NCI-H2227 treated with DMSO at 0.1 percent for 48 hours (cell line): ENCODE measurements at regions not wholly inside any gene's neighbourhood (a gene's known extent, or its start where the extent isn't known, plus 50 kb on each side); places are given as distances from the start of the nearest gene placed in this dataset.
"Not testable (repeated sequence)": the region's sequence is repeated elsewhere in the genome, so short reads cannot be mapped to it uniquely, and the experiment has no call there.

Experiments
- DNase-seq: peaks from one replicate; lab custom pipeline; 2025; lab: John Stamatoyannopoulos, UW

- no peak for DNase-seq
Observed at GRCh38 chr3:102909904-102910303, 475.1 kb downstream of the ZPLD1 start.

- DNase-seq = no peak
Observed at GRCh38 chr3:102916532-102916931, 481.7 kb downstream of the ZPLD1 start.

GRCh38 chr3:102926618-102927017 is 491.8 kb downstream of the ZPLD1 start:
- DNase-seq = no peak

- DNase-seq = no peak
Observed at GRCh38 chr3:102933377-102933776, 498.6 kb downstream of the ZPLD1 start.

GRCh38 chr3:102936511-102937045 is 501.8 kb downstream of the ZPLD1 start:
- DNase-seq = no peak

- no peak for DNase-seq
Observed at GRCh38 chr3:102941786-102942185, 507.0 kb downstream of the ZPLD1 start.

- DNase-seq = not testable (repeated sequence)
Observed at GRCh38 chr3:102946445-102946844, 511.6 kb downstream of the ZPLD1 start.

- no peak for DNase-seq
Observed at GRCh38 chr3:102972350-102972749, 537.5 kb downstream of the ZPLD1 start.

- DNase-seq = no peak
Observed at GRCh38 chr3:102974333-102974732, 539.5 kb downstream of the ZPLD1 start.

- DNase-seq = no peak
Observed at GRCh38 chr3:102979191-102979590, 544.4 kb downstream of the ZPLD1 start.

GRCh38 chr3:102979682-102980354 is 545.0 kb downstream of the ZPLD1 start:
- no peak for DNase-seq

- no peak for DNase-seq
Observed at GRCh38 chr3:102980355-102980696, 545.5 kb downstream of the ZPLD1 start.

GRCh38 chr3:103002425-103003176 is 567.8 kb downstream of the ZPLD1 start:
- no peak for DNase-seq

- no peak for DNase-seq
Observed at GRCh38 chr3:103006526-103007183, 571.8 kb downstream of the ZPLD1 start.

- no peak for DNase-seq
Observed at GRCh38 chr3:103009609-103010008, 574.8 kb downstream of the ZPLD1 start.

GRCh38 chr3:103025880-103026279 is 591.1 kb downstream of the ZPLD1 start:
- no peak for DNase-seq

- DNase-seq = no peak
Observed at GRCh38 chr3:103033841-103034240, 599.0 kb downstream of the ZPLD1 start.

GRCh38 chr3:103047640-103048039 is 612.8 kb downstream of the ZPLD1 start:
- no peak for DNase-seq

- peak; percentile 5 for DNase-seq
Observed at GRCh38 chr3:103048068-103048722, 613.4 kb downstream of the ZPLD1 start.

- DNase-seq = no peak
Observed at GRCh38 chr3:103052236-103052830, 617.5 kb downstream of the ZPLD1 start.

GRCh38 chr3:103055021-103055520 is 620.3 kb downstream of the ZPLD1 start:
- no peak for DNase-seq

- no peak for DNase-seq
Observed at GRCh38 chr3:103056542-103056941, 621.7 kb downstream of the ZPLD1 start.
